Stimulated activated memory B cell treated with anti-CD40 and anti-IgM and Interleukin-4, amounts not matched to agents 10 μg/mL and 1 μg/mL and 100 μg/mL, for 72 hours (primary cell): ENCODE measurements at regions not wholly inside any gene's neighbourhood (a gene's known extent, or its start where the extent isn't known, plus 50 kb on each side); places are given as distances from the start of the nearest gene placed in this dataset.
"Not testable (repeated sequence)": the region's sequence is repeated elsewhere in the genome, so short reads cannot be mapped to it uniquely, and the experiment has no call there.

ENCODE experiments used
- ATAC-seq: fragments of 150-1000 bp; cut with Tn5 transposase; 2 replicates; pipeline ENCODE4 v1.10.0; 2021
- H3K27ac Mint-ChIP-seq: one replicate; pipeline ENCODE4 v1.8.0; 2022; ENCODE audit warnings: mild to moderate bottlenecking, mixed read lengths
- H3K27me3 Mint-ChIP-seq: one replicate; pipeline ENCODE4 v1.8.0; 2022; ENCODE audit warnings: mixed read lengths
- H3K36me3 Mint-ChIP-seq: one replicate; pipeline ENCODE4 v1.8.0; 2022; ENCODE audit warnings: mixed read lengths
- H3K4me1 Mint-ChIP-seq: one replicate; pipeline ENCODE4 v1.8.0; 2022; ENCODE audit warnings: mixed read lengths
- H3K4me3 Mint-ChIP-seq: one replicate; pipeline ENCODE4 v1.8.0; 2022; ENCODE audit warnings: mild to moderate bottlenecking, moderate library complexity, mixed read lengths
- H3K9me3 Mint-ChIP-seq: one replicate; pipeline ENCODE4 v1.8.0; 2022; ENCODE audit warnings: mixed read lengths

DNA sequence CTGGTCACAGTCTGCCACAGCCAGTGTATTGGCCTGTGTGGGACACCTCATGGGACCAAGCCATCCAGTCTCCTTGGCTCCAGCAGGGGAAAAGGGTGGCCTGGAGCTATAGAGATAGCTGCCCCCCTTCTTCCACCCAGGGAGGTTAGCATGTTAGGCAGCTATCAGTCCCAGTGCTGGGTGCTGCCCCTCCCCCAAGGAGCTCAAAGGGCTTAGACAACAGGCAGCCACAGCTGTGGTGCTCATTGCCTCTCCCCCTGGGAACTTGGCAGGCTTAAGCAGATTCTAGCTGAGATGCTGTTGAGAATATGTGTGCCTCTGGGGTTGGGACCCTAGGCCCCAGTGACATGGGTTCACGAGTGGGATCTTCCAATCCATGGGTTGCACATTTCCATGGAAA, 226.0 kb upstream of the PTGER4 start:
- no peak for ATAC-seq
- Mint-ChIP-seq H3K27me3 (no peaks in the 10 kb centered on the region), H3K9me3 (peaks cover 5% of the 10 kb centered on the region), H3K36me3 (peaks cover 9% of the 10 kb centered on the region), H3K4me3 (no peak overlapping the region), H3K4me1 (peaks cover 10% of the 10 kb centered on the region), H3K27ac (no peak overlapping the region)

DNA sequence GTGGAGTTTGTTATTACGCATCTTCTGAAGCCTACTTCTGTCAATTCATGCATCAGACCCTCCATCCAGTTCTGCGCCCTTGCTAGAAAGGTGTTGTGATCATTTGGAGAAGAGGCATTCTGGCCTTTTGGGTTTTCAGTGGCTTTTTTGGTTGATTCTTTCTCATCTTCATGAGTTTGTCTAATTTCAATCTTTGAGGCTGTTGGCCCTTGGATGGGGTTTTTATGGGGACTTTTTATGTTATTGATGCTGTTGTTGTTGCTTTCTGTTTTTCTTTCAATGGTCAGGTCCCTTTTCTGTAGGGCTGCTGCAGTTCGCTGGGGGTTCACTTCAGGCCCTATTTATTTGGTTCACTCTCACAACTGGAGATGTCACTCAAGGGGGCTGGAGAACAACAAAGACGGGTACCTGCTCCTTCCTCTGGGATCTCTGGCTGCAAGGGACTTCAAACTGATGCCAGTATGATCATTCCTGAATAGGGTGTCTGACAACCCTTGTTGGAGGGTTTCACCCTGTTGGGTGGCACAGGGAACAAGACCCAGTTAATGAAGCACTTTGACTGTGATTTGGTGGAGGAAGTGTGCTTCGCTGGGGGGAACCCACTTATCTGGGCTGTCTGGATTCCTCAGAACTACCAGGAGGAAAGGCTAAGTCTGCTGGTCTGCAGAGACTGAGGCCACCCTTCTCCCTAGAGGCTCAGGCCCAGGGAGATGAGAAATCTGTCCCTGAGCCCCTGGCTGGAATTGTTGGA, 226.7 kb upstream of the PTGER4 start:
- Mint-ChIP-seq H3K27ac (peak overlapping the region; percentile 19), H3K4me1 (peaks cover 10% of the 10 kb centered on the region)

DNA sequence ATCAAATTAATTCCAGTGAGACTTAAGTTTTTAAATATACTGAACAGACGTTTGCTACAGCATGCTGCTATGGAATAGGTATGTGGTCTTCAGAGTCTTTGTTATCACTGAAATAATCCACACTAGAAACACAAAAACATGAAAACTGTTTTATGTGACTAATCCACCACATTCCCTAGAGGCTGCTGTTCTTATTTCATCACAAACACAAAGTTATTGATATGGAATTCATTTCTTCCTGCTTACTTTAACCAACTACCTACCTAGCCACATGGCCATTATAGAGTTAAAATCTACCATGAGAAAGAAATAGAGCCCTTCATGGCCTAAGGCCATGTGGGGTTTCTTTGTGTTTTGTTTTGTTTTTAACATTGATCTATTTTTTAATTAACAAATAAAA, 232.3 kb upstream of the PTGER4 start:
- H3K27ac Mint-ChIP-seq, result no peak overlapping the region
- H3K9me3 Mint-ChIP-seq, result peaks cover 13% of the 10 kb centered on the region
- no peak for ATAC-seq
- peaks cover 7% of the 10 kb centered on the region for H3K36me3 Mint-ChIP-seq
- no peaks in the 10 kb centered on the region for H3K27me3 Mint-ChIP-seq
- no peak overlapping the region for H3K4me3 Mint-ChIP-seq
- peaks cover 2% of the 10 kb centered on the region for H3K4me1 Mint-ChIP-seq

More for the DNA sequence above, 226.7 kb upstream of the PTGER4 start:
- H3K36me3 Mint-ChIP-seq, result peaks cover 9% of the 10 kb centered on the region
- no peaks in the 10 kb centered on the region for H3K27me3 Mint-ChIP-seq
- peaks cover 4% of the 10 kb centered on the region for H3K9me3 Mint-ChIP-seq
- H3K4me3 Mint-ChIP-seq, result no peak overlapping the region
- peak; percentile 53 for ATAC-seq

DNA sequence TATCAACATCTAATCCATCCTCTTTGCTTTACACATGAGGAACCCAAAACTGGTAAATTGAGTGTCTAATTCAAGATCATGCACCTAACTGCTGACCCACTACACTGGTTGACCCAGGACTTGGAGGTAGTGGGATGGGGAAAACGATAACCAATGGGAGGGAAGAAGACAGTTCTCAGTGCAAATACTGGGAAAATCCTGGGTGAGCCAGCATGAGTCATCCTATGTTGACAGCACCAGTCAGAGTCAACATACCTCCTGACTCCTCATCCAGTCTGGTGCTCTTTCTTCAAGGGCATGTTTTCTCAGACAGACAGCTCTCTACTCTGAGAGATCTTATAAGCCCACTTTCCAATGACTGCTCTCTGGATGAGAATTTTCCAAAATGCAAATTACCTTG, 232.8 kb upstream of the PTGER4 start:
- H3K27me3 Mint-ChIP-seq, result no peaks in the 10 kb centered on the region
- no peak overlapping the region for H3K27ac Mint-ChIP-seq
- peaks cover 11% of the 10 kb centered on the region for H3K9me3 Mint-ChIP-seq
- peaks cover 4% of the 10 kb centered on the region for H3K36me3 Mint-ChIP-seq
- no peak overlapping the region for H3K4me3 Mint-ChIP-seq
- peaks cover 7% of the 10 kb centered on the region for H3K4me1 Mint-ChIP-seq
- ATAC-seq, result no peak

DNA sequence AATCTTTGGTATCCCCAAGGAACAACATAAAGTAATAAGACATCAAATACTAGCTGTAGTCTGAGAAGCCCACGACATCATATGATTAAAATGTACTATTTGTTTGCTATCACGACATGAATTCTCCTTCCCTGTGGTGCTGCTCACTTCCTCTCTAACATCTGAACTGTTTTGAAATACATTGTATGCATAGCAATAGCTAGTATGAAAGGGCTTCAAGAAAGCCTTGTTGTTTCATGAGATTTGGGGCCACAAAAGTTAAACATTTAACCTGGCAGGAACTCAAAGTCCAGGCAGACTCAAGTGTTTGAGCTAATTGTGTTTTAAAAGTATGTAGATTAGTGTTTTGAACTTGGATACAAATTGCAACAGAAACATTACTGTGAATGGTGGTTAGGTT, 237.4 kb upstream of the PTGER4 start:
- no peaks in the 10 kb centered on the region for H3K27me3 Mint-ChIP-seq
- ATAC-seq, result no peak
- H3K4me3 Mint-ChIP-seq, result no peak overlapping the region
- H3K4me1 Mint-ChIP-seq, result peaks cover 24% of the 10 kb centered on the region
- peak overlapping the region; percentile 29 for H3K27ac Mint-ChIP-seq
- H3K9me3 Mint-ChIP-seq, result peaks cover 11% of the 10 kb centered on the region
- peaks cover 4% of the 10 kb centered on the region for H3K36me3 Mint-ChIP-seq

DNA sequence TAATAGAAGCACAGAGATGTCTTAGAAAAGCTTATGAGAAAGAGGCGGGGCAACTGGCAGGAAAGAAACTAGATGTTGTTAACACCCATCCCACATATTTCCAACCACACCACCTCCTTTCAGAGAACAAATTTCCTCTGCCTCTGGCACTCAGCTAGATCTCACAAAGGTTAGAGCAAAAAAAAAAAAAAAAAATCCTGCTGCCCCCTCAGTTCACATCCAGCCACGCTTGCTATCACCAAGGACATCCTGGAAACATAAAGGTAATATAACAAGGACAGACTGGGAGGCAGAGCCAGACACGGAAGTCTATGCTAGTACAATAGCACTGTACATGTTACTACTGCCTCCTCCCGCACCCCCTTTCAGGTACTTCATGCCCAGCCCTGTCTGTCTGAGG, 238.0 kb upstream of the PTGER4 start:
- Mint-ChIP-seq H3K4me3 (no peak overlapping the region), H3K27me3 (no peaks in the 10 kb centered on the region), H3K4me1 (peaks cover 29% of the 10 kb centered on the region), H3K27ac (peak overlapping the region; percentile 29), H3K9me3 (peaks cover 9% of the 10 kb centered on the region), H3K36me3 (peaks cover 4% of the 10 kb centered on the region)
- no peak for ATAC-seq

DNA sequence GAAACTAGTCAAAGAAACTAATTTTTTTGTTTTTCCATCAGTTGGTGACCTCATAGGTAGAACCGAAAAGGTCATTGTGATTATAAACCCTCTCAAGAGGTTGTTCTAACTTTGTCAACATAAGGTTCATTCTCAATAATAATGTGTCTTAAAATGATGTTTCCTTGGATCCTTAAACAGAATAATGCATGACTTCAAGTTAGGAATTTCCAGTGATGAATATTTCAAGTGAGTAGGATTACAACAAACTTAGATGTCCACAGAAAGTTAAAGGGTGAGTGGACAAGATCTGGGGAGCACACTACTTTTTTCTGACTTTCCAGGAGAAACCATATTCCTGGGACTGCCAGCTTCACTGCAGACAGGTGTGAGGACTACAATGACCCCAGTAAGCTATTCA, 239.0 kb upstream of the PTGER4 start:
- Mint-ChIP-seq H3K4me1 (peaks cover 39% of the 10 kb centered on the region), H3K27ac (peak overlapping the region; percentile 29), H3K36me3 (peaks cover 4% of the 10 kb centered on the region), H3K4me3 (no peak overlapping the region), H3K27me3 (no peaks in the 10 kb centered on the region), H3K9me3 (peaks cover 6% of the 10 kb centered on the region)
- ATAC-seq, result no peak

DNA sequence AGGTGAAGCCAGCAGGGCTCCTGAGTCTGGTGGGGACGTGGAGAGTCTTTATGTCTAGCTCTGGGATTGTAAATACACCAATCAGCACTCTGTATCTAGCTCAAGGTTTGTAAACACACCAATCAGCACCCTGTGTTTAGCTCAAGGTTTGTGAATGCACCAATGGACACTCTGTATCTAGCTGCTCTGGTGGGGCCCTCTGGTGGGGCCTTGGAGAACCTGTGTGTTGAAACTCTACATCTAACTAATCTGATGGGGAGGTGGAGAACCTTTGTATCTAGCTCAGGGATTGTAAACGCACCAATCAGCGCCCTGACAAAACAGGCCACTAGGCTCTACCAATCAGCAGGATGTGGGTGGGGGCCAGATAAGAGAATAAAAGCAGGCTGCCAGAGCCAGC, 240.6 kb upstream of the PTGER4 start:
- peak overlapping the region; percentile 17 for H3K27ac Mint-ChIP-seq
- H3K36me3 Mint-ChIP-seq, H3K9me3 Mint-ChIP-seq, ATAC-seq, H3K27me3 Mint-ChIP-seq, H3K4me3 Mint-ChIP-seq: not testable (repeated sequence)
- peaks cover 41% of the 10 kb centered on the region for H3K4me1 Mint-ChIP-seq

DNA sequence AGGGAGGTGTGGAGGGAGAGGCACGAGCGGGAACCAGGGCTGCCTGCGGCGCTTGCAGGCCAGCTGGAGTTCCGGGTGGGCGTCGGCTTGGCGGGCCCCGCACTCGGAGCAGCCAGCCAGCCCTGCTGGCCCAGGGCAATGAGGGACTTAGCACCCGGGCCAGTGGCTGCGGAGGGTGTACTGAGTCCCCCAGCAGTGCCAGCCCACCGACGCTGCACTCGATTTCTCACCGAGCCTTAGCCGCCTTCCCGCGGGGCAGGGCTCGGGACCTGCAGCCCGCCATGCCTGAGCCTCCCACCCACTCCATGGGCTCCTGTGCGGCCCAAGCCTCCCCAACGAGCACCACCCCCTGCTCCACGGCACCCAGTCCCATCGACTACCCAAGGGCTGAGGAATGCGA, 241.1 kb upstream of the PTGER4 start:
- not testable (repeated sequence) for H3K9me3 Mint-ChIP-seq, H3K27ac Mint-ChIP-seq, H3K27me3 Mint-ChIP-seq, H3K36me3 Mint-ChIP-seq, ATAC-seq, H3K4me3 Mint-ChIP-seq
- H3K4me1 Mint-ChIP-seq, result peaks cover 41% of the 10 kb centered on the region

DNA sequence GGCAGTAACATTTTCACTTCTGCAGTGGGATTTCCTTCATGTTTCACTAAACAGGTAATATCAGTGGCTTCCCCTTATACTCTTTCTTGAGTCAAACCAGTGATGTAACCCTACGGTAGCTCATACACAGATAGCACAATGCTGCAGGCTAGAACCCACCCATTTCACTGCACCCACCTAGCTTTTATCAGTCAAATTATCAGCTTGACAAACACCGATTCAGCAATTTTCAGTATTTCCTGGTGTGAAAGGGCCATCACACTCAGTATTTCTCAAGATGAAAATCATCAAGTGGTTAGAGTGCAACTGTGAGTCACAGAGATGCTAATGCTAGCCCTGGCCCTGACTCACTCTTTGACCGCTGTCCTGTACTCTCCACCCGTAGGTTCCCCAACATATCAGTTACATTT, 242.3 kb upstream of the PTGER4 start:
- no peaks in the 10 kb centered on the region for H3K9me3 Mint-ChIP-seq
- H3K27me3 Mint-ChIP-seq, result no peaks in the 10 kb centered on the region
- H3K4me3 Mint-ChIP-seq, result no peak overlapping the region

DNA sequence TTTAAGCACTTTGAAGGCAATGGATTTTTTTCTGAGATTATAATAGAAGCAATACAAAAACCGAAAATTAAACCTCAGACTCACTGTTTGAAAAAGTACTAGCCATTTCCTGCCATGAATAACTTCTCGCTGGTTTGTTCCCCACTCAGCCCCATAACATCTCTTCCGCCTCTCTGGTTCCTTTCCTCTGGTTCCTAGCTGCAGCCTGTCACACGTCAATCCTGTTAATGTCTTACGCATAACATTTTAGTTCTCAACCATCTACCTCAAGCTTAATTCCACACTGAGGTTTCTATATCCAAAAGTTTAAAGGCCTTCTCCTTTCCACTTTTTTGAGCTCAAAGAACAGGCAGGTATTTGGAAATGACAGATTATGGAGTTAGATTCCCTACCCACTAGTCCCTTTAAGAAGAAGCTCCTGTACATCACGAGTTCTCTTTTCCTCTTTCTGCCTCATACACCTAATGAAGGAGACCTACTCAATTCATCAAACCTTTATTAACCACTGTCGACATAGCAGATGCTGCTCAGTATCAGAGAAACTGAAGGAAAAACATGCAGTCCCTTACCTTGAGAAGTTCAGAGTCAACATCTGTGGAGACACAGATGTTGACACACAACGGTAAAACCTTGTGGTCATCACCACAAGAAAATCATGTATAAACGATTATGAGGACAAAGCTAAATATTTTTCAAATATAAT, 243.0 kb upstream of the PTGER4 start:
- Mint-ChIP-seq H3K4me1 (peaks cover 31% of the 10 kb centered on the region), H3K9me3 (no peaks in the 10 kb centered on the region), H3K36me3 (no peaks in the 10 kb centered on the region), H3K4me3 (peak overlapping the region; percentile 40), H3K27me3 (no peaks in the 10 kb centered on the region), H3K27ac (peak overlapping the region; percentile 38)
- peak; percentile 61 for ATAC-seq

More for the DNA sequence above, 242.3 kb upstream of the PTGER4 start:
- Mint-ChIP-seq H3K4me1 (peaks cover 39% of the 10 kb centered on the region), H3K36me3 (no peaks in the 10 kb centered on the region), H3K27ac (peak overlapping the region; percentile 38)
- ATAC-seq, result peak; percentile 86

DNA sequence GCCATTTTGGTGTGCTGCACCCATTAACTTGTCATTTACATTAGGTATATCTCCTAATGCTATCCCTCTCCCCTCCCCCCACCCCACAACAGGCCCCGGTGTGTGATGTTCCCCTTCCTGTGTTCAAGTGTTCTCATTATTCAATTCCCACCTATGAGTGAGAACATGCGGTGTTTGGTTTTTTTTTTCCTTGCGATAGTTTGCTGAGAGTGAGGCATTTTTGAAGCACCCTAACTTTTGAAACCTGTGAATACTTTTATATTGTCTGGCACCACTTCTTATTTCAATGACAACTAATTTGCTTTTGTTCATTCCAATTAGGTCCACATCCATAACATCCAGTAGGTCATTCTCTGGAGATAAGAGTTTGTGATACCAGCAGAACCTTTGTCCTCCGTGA, 244.0 kb upstream of the PTGER4 start:
- not testable (repeated sequence) for H3K27me3 Mint-ChIP-seq, H3K9me3 Mint-ChIP-seq, H3K4me3 Mint-ChIP-seq, H3K36me3 Mint-ChIP-seq, ATAC-seq
- Mint-ChIP-seq H3K27ac (peak overlapping the region; percentile 38), H3K4me1 (peaks cover 23% of the 10 kb centered on the region)

DNA sequence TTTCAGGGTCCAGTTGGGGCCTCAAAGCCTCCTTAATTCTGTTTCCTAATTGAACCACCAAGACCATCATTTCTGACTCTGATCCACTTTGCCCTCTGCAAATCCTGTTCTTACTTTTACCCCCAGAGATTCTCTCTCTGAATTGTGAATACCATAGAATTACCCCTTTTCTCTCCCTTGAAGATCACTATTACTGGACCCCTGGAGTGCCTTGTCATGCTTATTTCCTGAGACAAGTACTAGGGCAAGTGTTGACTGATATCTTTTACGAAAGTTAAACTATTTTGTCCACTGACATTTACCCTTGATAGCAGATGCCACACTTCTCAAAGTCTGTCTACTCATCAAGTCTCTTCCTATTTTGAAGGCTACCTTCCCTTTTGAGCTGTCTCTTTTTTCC, 246.9 kb upstream of the PTGER4 start:
- Mint-ChIP-seq H3K27ac (no peak overlapping the region), H3K4me1 (peaks cover 34% of the 10 kb centered on the region), H3K36me3 (no peaks in the 10 kb centered on the region), H3K27me3 (no peaks in the 10 kb centered on the region), H3K9me3 (no peaks in the 10 kb centered on the region), H3K4me3 (no peak overlapping the region)
- ATAC-seq, result no peak

DNA sequence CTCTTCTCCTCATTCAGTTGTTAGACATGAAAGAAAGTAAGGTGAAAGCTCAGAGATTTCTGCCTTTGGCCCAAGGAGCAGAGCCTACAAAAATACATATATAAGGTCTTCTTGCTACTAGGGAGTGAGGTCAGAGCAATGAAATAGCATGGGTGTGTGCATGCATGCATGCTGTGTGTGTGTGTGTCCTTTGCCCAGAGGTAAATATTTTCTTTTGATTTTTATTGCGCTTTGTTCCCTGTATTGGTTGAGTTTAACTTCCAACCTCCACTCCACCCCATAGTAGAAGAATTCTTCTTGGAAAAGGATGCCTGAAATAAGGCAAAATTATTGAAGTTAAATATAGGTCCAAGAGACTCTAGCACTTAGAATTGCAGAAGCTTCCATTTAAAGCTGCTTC, 248.0 kb upstream of the PTGER4 start:
- no peak for ATAC-seq
- no peak overlapping the region for H3K4me3 Mint-ChIP-seq
- H3K36me3 Mint-ChIP-seq, result no peaks in the 10 kb centered on the region
- peaks cover 25% of the 10 kb centered on the region for H3K4me1 Mint-ChIP-seq
- no peaks in the 10 kb centered on the region for H3K9me3 Mint-ChIP-seq
- H3K27me3 Mint-ChIP-seq, result no peaks in the 10 kb centered on the region
- H3K27ac Mint-ChIP-seq, result no peak overlapping the region

DNA sequence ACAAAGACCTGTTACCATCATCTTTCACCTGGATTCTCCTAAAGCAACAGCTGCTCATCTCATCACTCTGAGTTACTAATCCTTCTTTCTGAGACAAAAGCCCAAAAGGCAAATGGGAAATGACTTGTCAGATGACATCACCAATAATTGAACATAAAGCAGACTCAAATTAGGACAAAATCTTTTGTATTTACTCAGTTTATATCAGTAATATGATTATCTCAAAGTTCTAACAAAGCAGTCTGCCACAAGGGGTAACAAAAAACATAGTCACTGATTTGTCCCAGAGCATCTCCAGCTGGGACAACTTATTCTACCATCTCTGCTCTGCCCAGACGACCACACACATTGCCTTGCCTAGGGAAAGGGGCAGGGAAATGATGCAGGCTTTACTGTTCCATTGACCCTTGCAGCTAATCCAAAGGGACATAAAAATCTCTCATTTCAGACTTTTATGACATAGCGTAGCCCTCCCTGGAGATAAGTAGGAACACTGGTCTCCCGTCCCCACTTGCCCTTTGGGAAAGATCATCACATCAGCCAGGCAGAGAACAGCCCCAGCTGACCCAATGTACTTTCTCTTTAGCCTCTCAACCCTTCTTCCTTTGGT, 249.5 kb upstream of the PTGER4 start:
- Mint-ChIP-seq H3K27ac (no peak overlapping the region), H3K27me3 (no peaks in the 10 kb centered on the region), H3K4me1 (peaks cover 13% of the 10 kb centered on the region), H3K9me3 (peaks cover 3% of the 10 kb centered on the region), H3K4me3 (no peak overlapping the region), H3K36me3 (no peaks in the 10 kb centered on the region)
- ATAC-seq, result no peak
